Hippocampal formation (tissue), 2 donors: ENCODE measurements at regions not wholly inside any gene's neighbourhood (a gene's known extent, or its start where the extent isn't known, plus 50 kb on each side); places are given as distances from the start of the nearest gene placed in this dataset.
"Not testable (repeated sequence)": the region's sequence is repeated elsewhere in the genome, so short reads cannot be mapped to it uniquely, and the experiment has no call there.

ENCODE experiments used
- DNase-seq, 2 donors: peaks; one replicate each; lab custom pipeline; 2025; lab: John Stamatoyannopoulos, UW

- DNase-seq = no peak
These were observed 109.8 kb downstream of the IL12A start for GRCh38 chr3:160098261-160098908.

GRCh38 chr3:160098926-160099626 is 110.4 kb downstream of the IL12A start:
- no peak for DNase-seq

GRCh38 chr3:160099834-160100233 is 111.2 kb downstream of the IL12A start:
- no peak for DNase-seq

GRCh38 chr3:160100610-160101009 is 112.0 kb downstream of the IL12A start:
- DNase-seq = no peak

GRCh38 chr3:160102001-160102400 is 113.4 kb downstream of the IL12A start:
- not testable (repeated sequence) for DNase-seq

GRCh38 chr3:160103397-160103796 is 114.8 kb downstream of the IL12A start:
- no peak for DNase-seq

- DNase-seq = no peak
These were observed 117.4 kb downstream of the IL12A start for GRCh38 chr3:160105907-160106584.

GRCh38 chr3:160106905-160107861 is 118.0 kb upstream of the C3orf80 start:
- no peak for DNase-seq

- no peak for DNase-seq
These were observed 116.9 kb upstream of the C3orf80 start for GRCh38 chr3:160108362-160108761.

GRCh38 chr3:160112481-160112880 is 112.7 kb upstream of the C3orf80 start:
- no peak for DNase-seq

GRCh38 chr3:160112996-160113395 is 112.2 kb upstream of the C3orf80 start:
- DNase-seq = no peak

GRCh38 chr3:160114355-160114995 is 110.7 kb upstream of the C3orf80 start:
- no peak for DNase-seq

GRCh38 chr3:160115387-160115786 is 109.8 kb upstream of the C3orf80 start:
- DNase-seq = no peak

- DNase-seq = no peak
These were observed 101.0 kb upstream of the C3orf80 start for GRCh38 chr3:160124224-160124623.

- no peak for DNase-seq
These were observed 100.0 kb upstream of the C3orf80 start for GRCh38 chr3:160125258-160125657.

- no peak for DNase-seq
These were observed 99.2 kb upstream of the C3orf80 start for GRCh38 chr3:160126051-160126450.

GRCh38 chr3:160126761-160127160 is 98.5 kb upstream of the C3orf80 start:
- DNase-seq = no peak

- no peak for DNase-seq
These were observed 97.9 kb upstream of the C3orf80 start for GRCh38 chr3:160127308-160127707.

GRCh38 chr3:160128056-160128455 is 97.2 kb upstream of the C3orf80 start:
- DNase-seq = no peak

GRCh38 chr3:160129459-160130061 is 95.7 kb upstream of the C3orf80 start:
- DNase-seq = no peak

GRCh38 chr3:160130071-160130470 is 95.2 kb upstream of the C3orf80 start:
- no peak for DNase-seq
